ENCODE measurements at regions not wholly inside any gene's neighbourhood (a gene's known extent, or its start where the extent isn't known, plus 50 kb on each side); places are given as distances from the start of the nearest gene placed in this dataset.
A peak's percentile ranks its signal among the peaks of the same experiment; 100 is the strongest.

DNA sequence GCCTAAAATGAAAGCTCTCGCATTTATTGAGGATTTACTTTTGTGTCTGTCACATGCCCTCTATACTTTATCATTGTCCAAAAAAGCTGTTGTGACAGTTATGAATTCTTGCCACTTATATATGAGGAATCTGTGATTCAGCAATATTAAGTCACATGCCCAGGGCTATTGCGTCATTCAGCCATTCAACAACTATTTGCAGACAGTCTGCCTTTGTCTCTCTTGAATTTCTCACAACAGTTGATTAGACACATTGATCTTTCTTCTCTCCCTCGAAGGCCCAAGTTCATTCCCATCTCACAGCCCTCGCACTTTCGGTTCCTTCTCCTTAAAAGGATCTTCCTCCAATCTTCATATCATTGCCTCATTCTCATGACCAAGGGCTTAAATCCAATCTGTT, 342.6 kb downstream of the MZT1 start:
- TF ChIP-seq, protein P1, sequence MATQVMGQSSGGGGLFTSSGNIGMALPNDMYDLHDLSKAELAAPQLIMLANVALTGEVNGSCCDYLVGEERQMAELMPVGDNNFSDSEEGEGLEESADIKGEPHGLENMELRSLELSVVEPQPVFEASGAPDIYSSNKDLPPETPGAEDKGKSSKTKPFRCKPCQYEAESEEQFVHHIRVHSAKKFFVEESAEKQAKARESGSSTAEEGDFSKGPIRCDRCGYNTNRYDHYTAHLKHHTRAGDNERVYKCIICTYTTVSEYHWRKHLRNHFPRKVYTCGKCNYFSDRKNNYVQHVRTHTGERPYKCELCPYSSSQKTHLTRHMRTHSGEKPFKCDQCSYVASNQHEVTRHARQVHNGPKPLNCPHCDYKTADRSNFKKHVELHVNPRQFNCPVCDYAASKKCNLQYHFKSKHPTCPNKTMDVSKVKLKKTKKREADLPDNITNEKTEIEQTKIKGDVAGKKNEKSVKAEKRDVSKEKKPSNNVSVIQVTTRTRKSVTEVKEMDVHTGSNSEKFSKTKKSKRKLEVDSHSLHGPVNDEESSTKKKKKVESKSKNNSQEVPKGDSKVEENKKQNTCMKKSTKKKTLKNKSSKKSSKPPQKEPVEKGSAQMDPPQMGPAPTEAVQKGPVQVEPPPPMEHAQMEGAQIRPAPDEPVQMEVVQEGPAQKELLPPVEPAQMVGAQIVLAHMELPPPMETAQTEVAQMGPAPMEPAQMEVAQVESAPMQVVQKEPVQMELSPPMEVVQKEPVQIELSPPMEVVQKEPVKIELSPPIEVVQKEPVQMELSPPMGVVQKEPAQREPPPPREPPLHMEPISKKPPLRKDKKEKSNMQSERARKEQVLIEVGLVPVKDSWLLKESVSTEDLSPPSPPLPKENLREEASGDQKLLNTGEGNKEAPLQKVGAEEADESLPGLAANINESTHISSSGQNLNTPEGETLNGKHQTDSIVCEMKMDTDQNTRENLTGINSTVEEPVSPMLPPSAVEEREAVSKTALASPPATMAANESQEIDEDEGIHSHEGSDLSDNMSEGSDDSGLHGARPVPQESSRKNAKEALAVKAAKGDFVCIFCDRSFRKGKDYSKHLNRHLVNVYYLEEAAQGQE (IDR thresholded peaks at IDR 0.05; ENCODE audit: borderline replicate concordance), result no peak
- TF ChIP-seq RAD21 (conservative IDR thresholded peaks at IDR 0.05), result no peak
- TF ChIP-seq TAF1 (IDR thresholded peaks at IDR 0.05; ENCODE audit: low read depth), result no peak
- no peak for TF ChIP-seq EP300 (conservative IDR thresholded peaks at IDR 0.05; ENCODE audit: poor library complexity, severe bottlenecking)
- TF ChIP-seq POLR2AphosphoS5 (IDR thresholded peaks at IDR 0.05), result no peak
- TF ChIP-seq, protein P2, sequence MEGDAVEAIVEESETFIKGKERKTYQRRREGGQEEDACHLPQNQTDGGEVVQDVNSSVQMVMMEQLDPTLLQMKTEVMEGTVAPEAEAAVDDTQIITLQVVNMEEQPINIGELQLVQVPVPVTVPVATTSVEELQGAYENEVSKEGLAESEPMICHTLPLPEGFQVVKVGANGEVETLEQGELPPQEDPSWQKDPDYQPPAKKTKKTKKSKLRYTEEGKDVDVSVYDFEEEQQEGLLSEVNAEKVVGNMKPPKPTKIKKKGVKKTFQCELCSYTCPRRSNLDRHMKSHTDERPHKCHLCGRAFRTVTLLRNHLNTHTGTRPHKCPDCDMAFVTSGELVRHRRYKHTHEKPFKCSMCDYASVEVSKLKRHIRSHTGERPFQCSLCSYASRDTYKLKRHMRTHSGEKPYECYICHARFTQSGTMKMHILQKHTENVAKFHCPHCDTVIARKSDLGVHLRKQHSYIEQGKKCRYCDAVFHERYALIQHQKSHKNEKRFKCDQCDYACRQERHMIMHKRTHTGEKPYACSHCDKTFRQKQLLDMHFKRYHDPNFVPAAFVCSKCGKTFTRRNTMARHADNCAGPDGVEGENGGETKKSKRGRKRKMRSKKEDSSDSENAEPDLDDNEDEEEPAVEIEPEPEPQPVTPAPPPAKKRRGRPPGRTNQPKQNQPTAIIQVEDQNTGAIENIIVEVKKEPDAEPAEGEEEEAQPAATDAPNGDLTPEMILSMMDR (IDR thresholded peaks at IDR 0.05; ENCODE audit: poor library complexity, severe bottlenecking), result no peak
- TF ChIP-seq MXI1 (conservative IDR thresholded peaks at IDR 0.05; ENCODE audit: poor library complexity, severe bottlenecking), result no peak
- TF ChIP-seq SMC3 (conservative IDR thresholded peaks at IDR 0.05; ENCODE audit: poor library complexity), result no peak
- no peak for TF ChIP-seq EZH2 (IDR thresholded peaks at IDR 0.05; ENCODE audit: borderline replicate concordance, insufficient read depth, low read length, poor library complexity, severe bottlenecking)
- Histone ChIP-seq H3K36me3 (ENCODE audit: insufficient read depth, low read length) (no peaks in the 10 kb centered on the region), H3K4me2 (ENCODE audit: low read length) (no peak overlapping the region), H3K27ac (ENCODE audit: low read length) (no peak overlapping the region), H3F3A (ENCODE audit: insufficient read depth, low read length, poor library complexity, severe bottlenecking) (no peaks in the 10 kb centered on the region), H3K27me3 (ENCODE audit: insufficient read depth, low read depth, low read length) (no peaks in the 10 kb centered on the region), H2AFZ (ENCODE audit: low read depth, low read length) (no peak overlapping the region), H3K9me3 (ENCODE audit: low read length) (no peaks in the 10 kb centered on the region), H3K79me2 (replicated peaks; ENCODE audit: insufficient read depth, low read length) (no peaks in the 10 kb centered on the region), H4K20me1 (ENCODE audit: insufficient read depth) (no peaks in the 10 kb centered on the region), H3K4me3 (ENCODE audit: low read length) (no peak overlapping the region), H3K9me2 (ENCODE audit: insufficient read depth, low read length) (no peaks in the 10 kb centered on the region), H3K9ac (ENCODE audit: low read length) (no peak overlapping the region)

DNA sequence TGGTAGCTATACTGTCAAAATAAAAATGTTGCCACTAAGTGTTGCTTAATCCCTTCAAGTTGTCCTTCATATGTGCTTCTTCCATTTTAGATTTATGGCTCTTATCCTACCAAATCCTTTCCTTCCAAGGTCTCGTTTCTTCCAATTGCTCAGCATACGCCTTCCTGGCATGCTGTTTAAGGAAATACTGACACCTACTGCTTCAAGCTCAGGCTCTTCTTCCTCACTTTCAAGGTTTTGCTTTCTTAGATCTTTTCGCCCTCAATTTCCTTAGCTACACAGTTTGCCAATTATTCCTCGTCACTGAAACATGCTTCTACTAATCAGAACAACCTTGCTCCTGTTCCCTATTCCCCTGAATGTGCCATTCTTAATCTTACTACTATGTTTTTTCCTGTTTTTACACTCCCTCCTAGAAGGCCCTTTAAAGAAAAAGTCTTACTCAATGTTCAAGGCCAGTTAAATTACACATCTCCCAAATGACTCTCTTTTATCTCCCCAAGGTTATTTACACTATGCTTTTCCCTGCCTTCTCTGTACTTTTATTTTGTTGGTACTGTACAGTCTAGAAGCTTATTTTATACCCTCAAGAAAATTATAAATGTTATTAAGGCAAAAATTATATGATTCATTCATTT, 343.1 kb downstream of the MZT1 start:
- Histone ChIP-seq H3K4me2 (ENCODE audit: low read length) (no peak overlapping the region), H3K36me3 (ENCODE audit: insufficient read depth, low read length) (no peaks in the 10 kb centered on the region), H2AFZ (ENCODE audit: low read depth, low read length) (no peak overlapping the region), H3K79me2 (replicated peaks; ENCODE audit: insufficient read depth, low read length) (no peaks in the 10 kb centered on the region), H3K9me3 (ENCODE audit: low read length) (no peaks in the 10 kb centered on the region), H3K27me3 (ENCODE audit: insufficient read depth, low read depth, low read length) (no peaks in the 10 kb centered on the region), H3K27ac (ENCODE audit: low read length) (no peak overlapping the region), H3F3A (ENCODE audit: insufficient read depth, low read length, poor library complexity, severe bottlenecking) (no peaks in the 10 kb centered on the region), H3K9me2 (ENCODE audit: insufficient read depth, low read length) (no peaks in the 10 kb centered on the region), H4K20me1 (ENCODE audit: insufficient read depth) (no peaks in the 10 kb centered on the region), H3K9ac (ENCODE audit: low read length) (no peak overlapping the region), H3K4me3 (ENCODE audit: low read length) (no peak overlapping the region)
- TF ChIP-seq RAD21 (conservative IDR thresholded peaks at IDR 0.05) (peak; percentile 43), SMC3 (conservative IDR thresholded peaks at IDR 0.05; ENCODE audit: poor library complexity) (peak; percentile 15), MXI1 (conservative IDR thresholded peaks at IDR 0.05; ENCODE audit: poor library complexity, severe bottlenecking) (no peak), EP300 (conservative IDR thresholded peaks at IDR 0.05; ENCODE audit: poor library complexity, severe bottlenecking) (no peak)
- TF ChIP-seq, protein P2 (IDR thresholded peaks at IDR 0.05; ENCODE audit: poor library complexity, severe bottlenecking), result no peak

Measured in neural cell (in vitro differentiated cells).